Neural cell (in vitro differentiated cells): ENCODE measurements at regions not wholly inside any gene's neighbourhood (a gene's known extent, or its start where the extent isn't known, plus 50 kb on each side); places are given as distances from the start of the nearest gene placed in this dataset.

Source experiments
- H2AFZ ChIP-seq: fragments of 200-600, 300-800 bp; sonication (generic), shearing (Covaris generic); 2 replicates; pipeline ENCODE4 v1.6.0; 2014; ENCODE audit warnings: low read depth, mild to moderate bottlenecking, antibody characterized with exemption, low read length, moderate library complexity
- H3F3A ChIP-seq: fragments of 200-600 bp; shearing (Covaris generic); 2 replicates; pipeline ENCODE4 v1.6.1; 2016; ENCODE audit warnings: mild to moderate bottlenecking, moderate library complexity, mixed read lengths, antibody characterized with exemption, low read length; ENCODE audit not compliant: insufficient read depth, poor library complexity, severe bottlenecking
- H3K27ac ChIP-seq: fragments of 200-600, 300-800 bp; sonication (generic), shearing (Covaris generic); 2 replicates; pipeline ENCODE4 v1.5.1; 2014; ENCODE audit warnings: mild to moderate bottlenecking, low read length, moderate library complexity
- H3K27me3 ChIP-seq: fragments of 300-800, 200-600 bp; sonication (generic), shearing (Covaris generic); 2 replicates; pipeline ENCODE4 v1.6.0; 2014; ENCODE audit warnings: mild to moderate bottlenecking, low read depth, low read length, moderate library complexity; ENCODE audit not compliant: insufficient read depth
- H3K36me3 ChIP-seq: fragments of 300-800, 200-600 bp; sonication (generic), shearing (Covaris generic); 2 replicates; pipeline ENCODE4 v1.5.1; 2014; ENCODE audit warnings: mild to moderate bottlenecking, antibody characterized with exemption, low read length, moderate library complexity; ENCODE audit not compliant: insufficient read depth
- H3K4me2 ChIP-seq: fragments of 300-800, 200-600 bp; sonication (generic), shearing (Covaris generic); 2 replicates; pipeline ENCODE4 v1.6.0; 2014; ENCODE audit warnings: mild to moderate bottlenecking, low read length
- H3K4me3 ChIP-seq: fragments of 300-800, 200-600 bp; sonication (generic), shearing (Covaris generic); 2 replicates; pipeline ENCODE4 v1.5.1; 2014; ENCODE audit warnings: mild to moderate bottlenecking, low read length, moderate library complexity
- H3K79me2 ChIP-seq: fragments of 200-600 bp; shearing (Covaris generic); replicated peaks from 2 replicates; pipeline ENCODE4 v1.6.0; 2014; ENCODE audit warnings: mild to moderate bottlenecking, low read length, moderate library complexity; ENCODE audit not compliant: insufficient read depth
- H3K9ac ChIP-seq: fragments of 300-800, 200-600 bp; sonication (generic), shearing (Covaris generic); 2 replicates; pipeline ENCODE4 v1.6.1; 2016; ENCODE audit warnings: mild to moderate bottlenecking, low read length, mixed read lengths
- H3K9me2 ChIP-seq: fragments of 200-600 bp; shearing (Covaris generic); 2 replicates; pipeline ENCODE4 v1.6.1; 2016; ENCODE audit warnings: mild to moderate bottlenecking, low read length, mixed read lengths; ENCODE audit not compliant: insufficient read depth
- H3K9me3 ChIP-seq: fragments of 200-600, 300-800 bp; sonication (generic), shearing (Covaris generic); 2 replicates; pipeline ENCODE4 v1.6.1; 2016; ENCODE audit warnings: mild to moderate bottlenecking, mixed run types, low read length, moderate library complexity, mixed read lengths
- H4K20me1 ChIP-seq: fragments of 200-600 bp; shearing (Covaris generic); 2 replicates; pipeline ENCODE4 v1.6.1; 2016; ENCODE audit warnings: mild to moderate bottlenecking, mixed run types; ENCODE audit not compliant: insufficient read depth
- EP300 ChIP-seq: fragments of 450-650 bp; conservative IDR thresholded peaks from 2 replicates; pipeline ENCODE4 v1.6.1; 2014; ENCODE audit warnings: antibody characterized with exemption, mild to moderate bottlenecking, moderate library complexity; ENCODE audit not compliant: poor library complexity, severe bottlenecking
- EZH2 ChIP-seq: fragments of 200-600, 300-800 bp; shearing (Covaris generic), sonication (generic); IDR thresholded peaks from 2 replicates; pipeline ENCODE4 v1.6.1; 2014; ENCODE audit warnings: antibody characterized with exemption, low read length, borderline replicate concordance, mild to moderate bottlenecking; ENCODE audit not compliant: insufficient read depth, poor library complexity, severe bottlenecking
- MXI1 ChIP-seq: fragments of 450-650 bp; conservative IDR thresholded peaks from 2 replicates; pipeline ENCODE4 v1.6.1; 2014; ENCODE audit warnings: antibody characterized with exemption, mild to moderate bottlenecking; ENCODE audit not compliant: poor library complexity, severe bottlenecking
- POLR2AphosphoS5 ChIP-seq: IDR thresholded peaks from 2 replicates; pipeline ENCODE4 v1.6.1; 2012
- RAD21 ChIP-seq: fragments of 450-650 bp; conservative IDR thresholded peaks from 2 replicates; pipeline ENCODE4 v1.6.1; 2014; ENCODE audit warnings: antibody characterized with exemption, mild to moderate bottlenecking, moderate library complexity
- REST ChIP-seq: IDR thresholded peaks from 2 replicates; pipeline ENCODE4 v1.6.1; 2012; ENCODE audit warnings: borderline replicate concordance
- SMC3 ChIP-seq: fragments of 450-650 bp; conservative IDR thresholded peaks from 2 replicates; pipeline ENCODE4 v1.6.1; 2014; ENCODE audit warnings: antibody characterized with exemption, mild to moderate bottlenecking, moderate library complexity; ENCODE audit not compliant: poor library complexity
- TAF1 ChIP-seq: IDR thresholded peaks from 2 replicates; pipeline ENCODE4 v1.6.1; 2012; ENCODE audit warnings: low read depth
- TF ChIP-seq, protein P1 (sequence below): fragments of 450-650 bp; IDR thresholded peaks from 2 replicates; pipeline ENCODE4 v1.5.1; 2014; ENCODE audit warnings: antibody characterized with exemption, mild to moderate bottlenecking, moderate library complexity; ENCODE audit not compliant: poor library complexity, severe bottlenecking

GRCh38 chr20:46801003-46801702 is 91.7 kb downstream of the SLC2A10 start:
- H3K9me3 ChIP-seq: no peaks in the 10 kb centered on the region
- no peak overlapping the region for H2AFZ ChIP-seq
- TF ChIP-seq EZH2 (no peak), POLR2AphosphoS5 (no peak), MXI1 (no peak), TAF1 (no peak), REST (no peak), SMC3 (no peak), EP300 (no peak), RAD21 (no peak)
- TF ChIP-seq, protein P1, sequence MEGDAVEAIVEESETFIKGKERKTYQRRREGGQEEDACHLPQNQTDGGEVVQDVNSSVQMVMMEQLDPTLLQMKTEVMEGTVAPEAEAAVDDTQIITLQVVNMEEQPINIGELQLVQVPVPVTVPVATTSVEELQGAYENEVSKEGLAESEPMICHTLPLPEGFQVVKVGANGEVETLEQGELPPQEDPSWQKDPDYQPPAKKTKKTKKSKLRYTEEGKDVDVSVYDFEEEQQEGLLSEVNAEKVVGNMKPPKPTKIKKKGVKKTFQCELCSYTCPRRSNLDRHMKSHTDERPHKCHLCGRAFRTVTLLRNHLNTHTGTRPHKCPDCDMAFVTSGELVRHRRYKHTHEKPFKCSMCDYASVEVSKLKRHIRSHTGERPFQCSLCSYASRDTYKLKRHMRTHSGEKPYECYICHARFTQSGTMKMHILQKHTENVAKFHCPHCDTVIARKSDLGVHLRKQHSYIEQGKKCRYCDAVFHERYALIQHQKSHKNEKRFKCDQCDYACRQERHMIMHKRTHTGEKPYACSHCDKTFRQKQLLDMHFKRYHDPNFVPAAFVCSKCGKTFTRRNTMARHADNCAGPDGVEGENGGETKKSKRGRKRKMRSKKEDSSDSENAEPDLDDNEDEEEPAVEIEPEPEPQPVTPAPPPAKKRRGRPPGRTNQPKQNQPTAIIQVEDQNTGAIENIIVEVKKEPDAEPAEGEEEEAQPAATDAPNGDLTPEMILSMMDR: no peak
- H4K20me1 ChIP-seq: no peaks in the 10 kb centered on the region
- H3K27ac ChIP-seq: no peak overlapping the region
- no peaks in the 10 kb centered on the region for H3K36me3 ChIP-seq
- no peak overlapping the region for H3K4me2 ChIP-seq
- no peak overlapping the region for H3K9ac ChIP-seq
- no peaks in the 10 kb centered on the region for H3K27me3 ChIP-seq
- no peak overlapping the region for H3K4me3 ChIP-seq
- H3K9me2 ChIP-seq: no peaks in the 10 kb centered on the region
- H3F3A ChIP-seq: no peaks in the 10 kb centered on the region
- H3K79me2 ChIP-seq: no peaks in the 10 kb centered on the region

DNA sequence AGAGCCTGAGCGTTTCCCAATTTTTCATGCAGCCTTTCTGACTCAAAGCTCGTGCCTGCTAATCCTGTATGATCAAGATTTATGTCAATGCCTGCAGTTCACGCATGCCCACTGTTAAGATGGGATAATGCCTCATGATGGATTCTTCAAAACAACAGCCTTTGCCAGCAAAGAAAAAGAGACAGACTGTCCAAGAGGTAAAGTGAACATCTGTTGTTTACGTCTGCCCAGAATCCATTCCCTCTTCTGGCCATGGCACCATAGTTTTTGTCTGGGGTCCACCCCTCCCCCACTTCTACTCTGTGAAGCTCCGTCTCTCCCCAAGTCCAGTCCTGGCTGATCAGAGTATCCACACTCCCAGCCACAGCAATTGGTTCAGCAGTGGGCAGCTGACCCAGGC is 91.9 kb upstream of the EYA2 start:
- Histone ChIP-seq H4K20me1 (no peaks in the 10 kb centered on the region), H3K9me3 (no peaks in the 10 kb centered on the region), H3K79me2 (no peaks in the 10 kb centered on the region), H3K9me2 (no peaks in the 10 kb centered on the region), H3K4me2 (no peak overlapping the region), H3K27me3 (no peaks in the 10 kb centered on the region), H3K27ac (no peak overlapping the region), H2AFZ (no peak overlapping the region), H3K36me3 (no peaks in the 10 kb centered on the region), H3K9ac (no peak overlapping the region), H3F3A (no peaks in the 10 kb centered on the region), H3K4me3 (no peak overlapping the region)
- TF ChIP-seq EZH2 (no peak), TAF1 (no peak), EP300 (no peak), REST (no peak)
